Choroid plexus epithelial cell (primary cell): ENCODE measurements at regions not wholly inside any gene's neighbourhood (a gene's known extent, or its start where the extent isn't known, plus 50 kb on each side); places are given as distances from the start of the nearest gene placed in this dataset.
A peak's percentile ranks its signal among the peaks of the same experiment; 100 is the strongest.
"Not testable (repeated sequence)": the region's sequence is repeated elsewhere in the genome, so short reads cannot be mapped to it uniquely, and the experiment has no call there.

Experiments
- DNase-seq: peaks from one replicate; pipeline ENCODE4 v3.0.0-alpha.2; 2010; ENCODE audit warnings: low read depth
- H3K4me3 ChIP-seq: 2 replicates; pipeline ENCODE4 v1.5.1; 2011; ENCODE audit warnings: low read depth, mild to moderate bottlenecking, control low read depth, low read length, moderate library complexity
- CTCF ChIP-seq: conservative IDR thresholded peaks from 2 replicates; pipeline ENCODE4 v1.5.1; 2011; ENCODE audit warnings: low read depth, mild to moderate bottlenecking, control low read depth, inconsistent platforms, low read length, moderate library complexity

DNA sequence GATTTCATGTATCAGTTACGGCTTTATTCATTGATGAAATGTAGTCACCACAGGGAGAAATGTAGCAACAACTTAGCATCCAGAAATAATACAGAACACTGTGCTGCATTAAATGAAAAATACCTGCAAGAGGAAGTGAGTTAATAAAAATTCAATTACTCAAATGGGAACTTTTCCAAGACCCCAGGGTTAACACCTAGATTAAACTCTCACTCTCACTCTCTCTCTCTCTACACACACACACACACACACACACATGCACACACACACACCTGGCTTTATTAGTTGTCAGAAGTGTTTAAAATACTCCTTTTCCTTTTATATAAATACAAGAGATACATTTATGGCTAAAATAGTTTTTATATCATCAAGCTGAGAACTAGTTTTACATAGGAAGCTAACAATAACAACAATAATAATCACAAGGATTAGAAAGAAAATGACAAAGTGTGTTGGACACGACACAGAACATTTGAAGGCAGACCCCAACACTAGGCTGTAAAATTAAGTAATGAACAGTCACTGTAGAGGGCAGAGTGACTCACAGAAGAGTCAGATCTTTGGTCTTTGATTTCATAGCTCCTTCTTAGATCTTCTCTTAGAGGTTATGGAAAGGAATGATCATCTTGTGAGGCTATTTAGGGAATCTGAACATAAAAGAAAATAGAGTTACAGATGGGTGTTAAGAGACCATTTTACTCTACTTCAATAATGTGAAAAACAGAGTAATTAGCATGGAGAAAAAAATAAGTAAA is 1266.0 kb upstream of the ADGRL2 start:
- peak; percentile 16 for DNase-seq
- no peak for TF ChIP-seq CTCF
- H3K4me3 ChIP-seq: no peak overlapping the region

GRCh38 chr1:80533775-80534334 is 1266.9 kb upstream of the ADGRL2 start:
- no peak overlapping the region for H3K4me3 ChIP-seq
- no peak for DNase-seq
- TF ChIP-seq CTCF: no peak

GRCh38 chr1:80533093-80533492 is 1267.6 kb upstream of the ADGRL2 start:
- no peak for TF ChIP-seq CTCF
- no peak overlapping the region for H3K4me3 ChIP-seq
- no peak for DNase-seq

- DNase-seq: no peak
- TF ChIP-seq CTCF: no peak
- no peak overlapping the region for H3K4me3 ChIP-seq
These were observed 1269.6 kb upstream of the ADGRL2 start for GRCh38 chr1:80531182-80531581.

- TF ChIP-seq CTCF: no peak
- DNase-seq: no peak
- no peak overlapping the region for H3K4me3 ChIP-seq
These were observed 1271.2 kb upstream of the ADGRL2 start for GRCh38 chr1:80529546-80529945.

- no peak overlapping the region for H3K4me3 ChIP-seq
- DNase-seq: no peak
- no peak for TF ChIP-seq CTCF
These were observed 1276.9 kb upstream of the ADGRL2 start for GRCh38 chr1:80523861-80524260.

DNA sequence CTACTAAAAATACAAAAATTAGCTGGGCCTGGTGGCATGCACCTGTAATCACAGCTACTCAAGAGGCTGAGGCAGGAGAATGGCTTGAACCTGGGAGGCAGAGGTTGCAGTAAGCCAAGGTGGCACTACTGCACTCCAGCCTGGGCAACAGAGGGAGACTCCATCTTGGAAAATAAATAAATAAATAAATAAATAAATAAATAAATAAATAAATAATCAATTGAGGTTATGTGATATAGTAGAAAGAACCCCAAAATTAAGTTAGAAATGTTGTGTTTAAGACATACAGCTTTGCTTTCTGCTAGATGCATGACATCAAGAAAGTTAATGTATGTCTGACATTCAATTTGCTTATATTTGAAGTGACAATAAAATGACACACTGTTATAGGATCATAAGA is 1277.7 kb upstream of the ADGRL2 start:
- not testable (repeated sequence) for H3K4me3 ChIP-seq, DNase-seq
